HCT116 (cell line): ENCODE measurements at regions not wholly inside any gene's neighbourhood (a gene's known extent, or its start where the extent isn't known, plus 50 kb on each side); places are given as distances from the start of the nearest gene placed in this dataset.

Experiments used
- ATAC-seq: fragments of 200-7000 bp; cut with Tn5 transposase; 2 replicates; pipeline ENCODE4 v1.9.1; 2020; ENCODE audit warnings: mild to moderate bottlenecking, moderate library complexity
- BruUV-seq: library from RNA; stranded (reverse); fragments of 400-500 nt; replicated peaks from 2 replicates; lab custom pipeline; 2021; lab: Mats Ljungman, UMichigan
- CTCF ChIA-PET: fragments of 300-600 bp; sonication (Branson Sonifier 250); formaldehyde crosslinking; loops from one replicate; lab custom pipeline; 2021; ENCODE audit warnings: antibody characterized with exemption; lab: Charles Lee
- POLR2A ChIA-PET: fragments of 300-600, 350-600 bp; sonication (Branson Sonifier 250); formaldehyde crosslinking; loops from one replicate; lab custom pipeline; 2021; ENCODE audit warnings: antibody characterized with exemption; lab: Charles Lee
- RAD21 ChIA-PET, 2 experiments: fragments of 300-600 bp; sonication (Branson Sonifier 250); formaldehyde crosslinking; loops; one replicate each; lab custom pipeline; 2023; ENCODE audit warnings: low total read pairs in 2 of 2; ENCODE audit not compliant: uncharacterized antibody in 2 of 2, unreplicated experiment in 2 of 2, low non-redundant PET in 1 of 2; lab: Charles Lee
- DNase-seq: peaks from one replicate; pipeline ENCODE4 v3.0.0-alpha.2; 2010; ENCODE audit warnings: low read depth, low spot score
- H2AFZ ChIP-seq: fragments of 200-600 bp; shearing (Covaris generic), sonication (generic); 2 replicates; pipeline ENCODE4 v1.6.1; 2017; ENCODE audit warnings: low read depth, mixed run types, mixed read lengths, antibody characterized with exemption, low read length; ENCODE audit not compliant: poor library complexity, severe bottlenecking
- H3K27ac ChIP-seq: 2 replicates; pipeline ENCODE4 v1.5.1; 2012; ENCODE audit warnings: low read depth, low read length
- H3K27me3 ChIP-seq: fragments of 200-600 bp; sonication (generic); 2 replicates; pipeline ENCODE4 v1.6.1; 2016; ENCODE audit warnings: mixed run types, low read length, mixed read lengths; ENCODE audit not compliant: insufficient read depth
- H3K36me3 ChIP-seq, 2 experiments: fragments of 200-500 bp in 1 of 2; fragments of 200-600 bp in 1 of 2; sonication (Bioruptor generic) in 1 of 2; sonication (generic) in 1 of 2; 2 replicates each; pipeline versions ENCODE4 v1.5.1 to v1.6.1; 2014 to 2016; ENCODE audit warnings: low read length in 2 of 2, inconsistent platforms in 1 of 2, mixed read lengths in 1 of 2, mixed run types in 1 of 2; ENCODE audit not compliant: insufficient read depth in 2 of 2, control insufficient read depth in 1 of 2
- H3K4me1 ChIP-seq, 2 experiments: fragments of 200-600 bp in 1 of 2; sonication (generic) in 1 of 2; 2 replicates each; pipeline versions ENCODE4 v1.5.1 to v1.6.1; 2012 to 2017; ENCODE audit warnings: low read length in 2 of 2, inconsistent platforms in 1 of 2, mild to moderate bottlenecking in 1 of 2, mixed read lengths in 1 of 2, mixed run types in 1 of 2, moderate library complexity in 1 of 2; ENCODE audit not compliant: insufficient read depth in 2 of 2, control insufficient read depth in 1 of 2
- H3K4me2 ChIP-seq: fragments of 200-600 bp; sonication (generic); 2 replicates; pipeline ENCODE4 v1.6.1; 2017; ENCODE audit warnings: mixed run types, low read length, mixed read lengths
- H3K4me3 ChIP-seq, 2 experiments: fragments of 200-600 bp in 1 of 2; sonication (generic) in 1 of 2; replicated peaks in 1 of 2; 2 replicates each; pipeline ENCODE4 v1.5.1; 2011 to 2016; ENCODE audit warnings: low read length in 2 of 2, control low read depth in 1 of 2, low read depth in 1 of 2, mild to moderate bottlenecking in 1 of 2, mixed read lengths in 1 of 2, mixed run types in 1 of 2
- H3K79me2 ChIP-seq: fragments of 200-600 bp; sonication (generic); 2 replicates; pipeline ENCODE4 v1.6.1; 2017; ENCODE audit warnings: mild to moderate bottlenecking, mixed run types, low read length, moderate library complexity, mixed read lengths; ENCODE audit not compliant: insufficient read depth
- H3K9ac ChIP-seq: fragments of 200-600 bp; sonication (generic); 2 replicates; pipeline ENCODE4 v1.6.1; 2016; ENCODE audit warnings: low read length, mixed read lengths
- H3K9me2 ChIP-seq: fragments of 200-600 bp; sonication (generic), shearing (Covaris generic); 2 replicates; pipeline ENCODE4 v1.6.1; 2017; ENCODE audit warnings: mixed run types, mild to moderate bottlenecking, moderate library complexity; ENCODE audit not compliant: insufficient read depth
- H3K9me3 ChIP-seq, 2 experiments: fragments of 200-500 bp in 1 of 2; fragments of 200-600 bp in 1 of 2; sonication (Bioruptor generic) in 1 of 2; sonication (generic) in 1 of 2; 2 replicates each; pipeline ENCODE4 v1.6.1; 2014 to 2017; ENCODE audit warnings: low read length in 2 of 2, mixed read lengths in 2 of 2, inconsistent platforms in 1 of 2, low read depth in 1 of 2, mild to moderate bottlenecking in 1 of 2, mixed run types in 1 of 2, moderate library complexity in 1 of 2; ENCODE audit not compliant: control insufficient read depth in 1 of 2, insufficient read depth in 1 of 2
- H4K20me1 ChIP-seq: fragments of 200-600 bp; sonication (generic), shearing (Covaris generic); 2 replicates; pipeline ENCODE4 v1.6.1; 2017; ENCODE audit warnings: mixed run types, mild to moderate bottlenecking, moderate library complexity; ENCODE audit not compliant: insufficient read depth
- CBX3 ChIP-seq: IDR thresholded peaks from 2 replicates; pipeline ENCODE4 v1.6.1; 2012; ENCODE audit warnings: low read depth
- CTCF ChIP-seq, 3 experiments: fragments of 200-600 bp in 1 of 3; sonication (generic) in 1 of 3; IDR thresholded peaks in 2 of 3; conservative IDR thresholded peaks in 1 of 3; 2 replicates each; pipeline ENCODE4 v1.5.1; 2012 to 2017; ENCODE audit warnings: low read depth in 2 of 3, low read length in 2 of 3, antibody characterized with exemption in 1 of 3, borderline replicate concordance in 1 of 3, control low read depth in 1 of 3, mild to moderate bottlenecking in 1 of 3, mixed read lengths in 1 of 3, mixed run types in 1 of 3, moderate library complexity in 1 of 3; ENCODE audit not compliant: insufficient read depth in 1 of 3
- EGR1 ChIP-seq: IDR thresholded peaks from 2 replicates; pipeline ENCODE4 v1.6.1; 2012; ENCODE audit warnings: low read depth
- ELF1 ChIP-seq: IDR thresholded peaks from 2 replicates; pipeline ENCODE4 v1.6.1; 2012; ENCODE audit warnings: low read depth, borderline replicate concordance
- EZH2phosphoT487 ChIP-seq: fragments of 200-600 bp; IDR thresholded peaks from 2 replicates; pipeline ENCODE4 v1.6.1; 2018; ENCODE audit warnings: antibody characterized with exemption, borderline replicate concordance
- FOSL1 ChIP-seq: IDR thresholded peaks from 2 replicates; pipeline ENCODE4 v1.6.1; 2012; ENCODE audit warnings: low read depth
- JUND ChIP-seq: IDR thresholded peaks from 2 replicates; pipeline ENCODE4 v1.6.1; 2012
- POLR2A ChIP-seq: IDR thresholded peaks from 2 replicates; pipeline ENCODE4 v1.7.0; 2011; ENCODE audit warnings: borderline replicate concordance; ENCODE audit not compliant: insufficient read depth, insufficient read length; ENCODE audit errors: extremely low read depth
- POLR2AphosphoS5 ChIP-seq: IDR thresholded peaks from 2 replicates; pipeline ENCODE4 v1.6.1; 2011; ENCODE audit warnings: mild to moderate bottlenecking, low read depth, low read length, moderate library complexity
- REST ChIP-seq: IDR thresholded peaks from 2 replicates; pipeline ENCODE4 v1.6.1; 2012; ENCODE audit warnings: low read depth
- SP1 ChIP-seq: IDR thresholded peaks from 2 replicates; pipeline ENCODE4 v1.6.1; 2012; ENCODE audit warnings: low read depth
- SRF ChIP-seq: IDR thresholded peaks from 2 replicates; pipeline ENCODE4 v1.6.1; 2012; ENCODE audit warnings: low read depth
- YY1 ChIP-seq: IDR thresholded peaks from 2 replicates; pipeline ENCODE4 v1.6.1; 2011; ENCODE audit warnings: low read length, low read depth, moderate library complexity, mild to moderate bottlenecking; ENCODE audit not compliant: insufficient replicate concordance; ENCODE audit errors: extremely low read depth
- ZFX ChIP-seq: fragments of 450-650 bp; IDR thresholded peaks from 2 replicates; pipeline ENCODE4 v1.6.1; 2017
- ZNF274 ChIP-seq: fragments of 200-500 bp; sonication (Bioruptor generic); IDR thresholded peaks from 2 replicates; pipeline ENCODE4 v1.6.1; 2014; ENCODE audit warnings: mild to moderate bottlenecking, low read depth, low read length, inconsistent platforms
- intact Hi-C: fragments of 100-400 bp; cut with micrococcal nuclease; formaldehyde crosslinking; loops from 2 replicates; pipeline ENCODE4 v1.10.0; 2022
- TF ChIP-seq, protein P1 (sequence below): IDR thresholded peaks from 2 replicates; pipeline ENCODE4 v1.6.1; 2012
- TF ChIP-seq, protein P2 (sequence below): IDR thresholded peaks from 2 replicates; pipeline ENCODE4 v1.6.1; 2011; ENCODE audit warnings: mild to moderate bottlenecking, low read length, moderate library complexity; ENCODE audit not compliant: insufficient replicate concordance; ENCODE audit errors: extremely low read depth

GRCh38 chr1:188237573-188238348 lies 1409.0 kb downstream of the PLA2G4A start (continued):
- TF ChIP-seq ZNF274 (no peak), CBX3 (no peak), SRF (no peak)

- intact Hi-C loops = no loop called here
- H3K9me3 ChIP-seq = no peaks in the 10 kb centered on the region
- H3K9ac ChIP-seq = no peak overlapping the region
- DNase-seq = no peak
- H4K20me1 ChIP-seq = no peaks in the 10 kb centered on the region
- no peaks in the 10 kb centered on the region for H3K79me2 ChIP-seq
- ATAC-seq = no peak
- H2AFZ ChIP-seq = no peak overlapping the region
- H3K4me3 ChIP-seq = no peak overlapping the region
- BruUV-seq = no TSS peak
- CTCF ChIA-PET = no interaction called here
- H3K4me1 ChIP-seq = peaks cover 6 to 17% of the 10 kb centered on the region in 2 experiments; a peak in 3 of 4 replicates
- no peak overlapping the region for H3K27ac ChIP-seq
- H3K36me3 ChIP-seq = no peaks in the 10 kb centered on the region
- TF ChIP-seq EGR1 = no peak
- TF ChIP-seq CTCF (IDR thresholded peaks at IDR 0.05 in 2 of 3, conservative IDR thresholded peaks at IDR 0.05 in 1 of 3; ENCODE audit: borderline replicate concordance in 1 of 3, insufficient read depth in 1 of 3, low read depth in 2 of 3, low read length in 2 of 3) = no peak
- TF ChIP-seq EZH2phosphoT487 = no peak
- TF ChIP-seq SP1 = no peak
- no peak for TF ChIP-seq CBX3
- TF ChIP-seq, protein P1, sequence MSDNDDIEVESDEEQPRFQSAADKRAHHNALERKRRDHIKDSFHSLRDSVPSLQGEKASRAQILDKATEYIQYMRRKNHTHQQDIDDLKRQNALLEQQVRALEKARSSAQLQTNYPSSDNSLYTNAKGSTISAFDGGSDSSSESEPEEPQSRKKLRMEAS = no peak
- TF ChIP-seq ZNF274 = no peak
- TF ChIP-seq ELF1 = no peak
- TF ChIP-seq FOSL1 = no peak
- TF ChIP-seq POLR2AphosphoS5 = no peak
- no peak for TF ChIP-seq POLR2A
- TF ChIP-seq, protein P2, sequence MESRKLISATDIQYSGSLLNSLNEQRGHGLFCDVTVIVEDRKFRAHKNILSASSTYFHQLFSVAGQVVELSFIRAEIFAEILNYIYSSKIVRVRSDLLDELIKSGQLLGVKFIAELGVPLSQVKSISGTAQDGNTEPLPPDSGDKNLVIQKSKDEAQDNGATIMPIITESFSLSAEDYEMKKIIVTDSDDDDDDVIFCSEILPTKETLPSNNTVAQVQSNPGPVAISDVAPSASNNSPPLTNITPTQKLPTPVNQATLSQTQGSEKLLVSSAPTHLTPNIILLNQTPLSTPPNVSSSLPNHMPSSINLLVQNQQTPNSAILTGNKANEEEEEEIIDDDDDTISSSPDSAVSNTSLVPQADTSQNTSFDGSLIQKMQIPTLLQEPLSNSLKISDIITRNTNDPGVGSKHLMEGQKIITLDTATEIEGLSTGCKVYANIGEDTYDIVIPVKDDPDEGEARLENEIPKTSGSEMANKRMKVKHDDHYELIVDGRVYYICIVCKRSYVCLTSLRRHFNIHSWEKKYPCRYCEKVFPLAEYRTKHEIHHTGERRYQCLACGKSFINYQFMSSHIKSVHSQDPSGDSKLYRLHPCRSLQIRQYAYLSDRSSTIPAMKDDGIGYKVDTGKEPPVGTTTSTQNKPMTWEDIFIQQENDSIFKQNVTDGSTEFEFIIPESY = no peak
- TF ChIP-seq REST = no peak
- no peak for TF ChIP-seq JUND
- no peak for TF ChIP-seq YY1
- TF ChIP-seq ZFX = no peak
- H3K4me2 ChIP-seq = no peak overlapping the region
- RAD21 ChIA-PET = no interaction called here
- POLR2A ChIA-PET = no interaction called here
- H3K27me3 ChIP-seq = no peaks in the 10 kb centered on the region
- no peaks in the 10 kb centered on the region for H3K9me2 ChIP-seq
These were observed 1412.1 kb downstream of the PLA2G4A start for GRCh38 chr1:188240772-188241406.
